Epithelial cell of esophagus (primary cell): ENCODE measurements at regions not wholly inside any gene's neighbourhood (a gene's known extent, or its start where the extent isn't known, plus 50 kb on each side); places are given as distances from the start of the nearest gene placed in this dataset.

Experiments used
- DNase-seq: peaks from one replicate; pipeline ENCODE4 v3.0.0; 2010; ENCODE audit warnings: low read depth
- H3K4me3 ChIP-seq: 2 replicates; pipeline ENCODE4 v1.5.1; 2011; ENCODE audit warnings: mild to moderate bottlenecking, low read length, control low read depth
- CTCF ChIP-seq: IDR thresholded peaks from 2 replicates; pipeline ENCODE4 v1.5.1; 2011; ENCODE audit warnings: low read depth, mild to moderate bottlenecking, low read length, control low read depth, inconsistent platforms; ENCODE audit not compliant: insufficient read depth; ENCODE audit errors: missing control alignments

- no peak for TF ChIP-seq CTCF
- H3K4me3 ChIP-seq = no peak overlapping the region
- DNase-seq = no peak
Observed at GRCh38 chr18:55079481-55080355, 120.5 kb upstream of the CCDC68 start.

- no peak overlapping the region for H3K4me3 ChIP-seq
- DNase-seq = no peak
- TF ChIP-seq CTCF = no peak
Observed at GRCh38 chr18:55079067-55079466, 119.8 kb upstream of the CCDC68 start.

- H3K4me3 ChIP-seq = no peak overlapping the region
- peak; percentile 15 for DNase-seq
- TF ChIP-seq CTCF = no peak
Observed at GRCh38 chr18:55078303-55078932, 119.2 kb upstream of the CCDC68 start.

- no peak overlapping the region for H3K4me3 ChIP-seq
- no peak for DNase-seq
- TF ChIP-seq CTCF = no peak
Observed at GRCh38 chr18:55076643-55077218, 117.5 kb upstream of the CCDC68 start.

GRCh38 chr18:55073834-55074233 is 114.6 kb upstream of the CCDC68 start:
- no peak for TF ChIP-seq CTCF
- no peak overlapping the region for H3K4me3 ChIP-seq
- DNase-seq = peak; percentile 15

- TF ChIP-seq CTCF = no peak
- H3K4me3 ChIP-seq = no peak overlapping the region
- DNase-seq = peak; percentile 40
Observed at GRCh38 chr18:55073116-55073515, 113.9 kb upstream of the CCDC68 start.

- no peak for TF ChIP-seq CTCF
- DNase-seq = no peak
- H3K4me3 ChIP-seq = no peak overlapping the region
Observed at GRCh38 chr18:55072698-55073097, 113.4 kb upstream of the CCDC68 start.
